ENCODE measurements at regions not wholly inside any gene's neighbourhood (a gene's known extent, or its start where the extent isn't known, plus 50 kb on each side); places are given as distances from the start of the nearest gene placed in this dataset.

DNA sequence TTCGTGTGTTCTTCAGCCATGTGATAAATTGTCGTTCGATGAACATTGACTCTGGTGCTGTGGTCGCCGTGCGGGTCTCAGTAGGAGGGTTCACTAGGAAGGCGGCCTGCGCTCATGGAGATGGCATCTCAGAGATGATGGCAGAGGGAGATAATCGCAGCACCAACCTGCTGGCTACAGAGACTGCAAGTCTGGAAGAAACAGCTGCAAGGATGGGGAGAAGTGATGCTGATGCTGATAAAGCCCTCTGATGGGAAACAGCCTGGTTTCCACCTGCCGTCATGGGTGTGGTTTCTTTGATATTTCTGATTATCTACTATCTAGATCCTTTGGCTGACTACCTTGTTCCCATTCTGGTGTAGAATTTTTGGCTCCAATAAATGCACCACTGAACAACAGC is 130.5 kb upstream of the ANKRD30A start:
- intact Hi-C loops (cut with DNase I) = no loop called here

DNA sequence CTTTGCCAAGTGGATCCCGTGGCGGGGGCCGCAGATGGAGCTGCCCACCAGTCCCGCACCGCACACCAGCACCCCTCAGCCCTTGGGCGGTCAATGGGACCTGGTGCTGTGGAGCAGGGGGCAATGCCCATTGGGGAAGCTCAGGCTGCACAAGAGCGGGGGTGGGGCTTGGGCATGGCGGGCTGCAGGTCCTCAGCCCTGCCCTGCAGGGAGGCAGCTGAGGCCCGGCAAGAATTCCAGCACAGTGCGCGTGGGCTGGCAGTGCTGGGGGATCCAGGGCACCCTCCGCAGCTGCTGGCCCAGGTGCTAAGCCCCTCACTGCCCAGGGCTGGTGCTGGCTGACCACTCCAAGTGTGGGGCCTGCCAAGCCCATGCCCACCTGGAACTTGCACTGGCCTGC is 136.2 kb upstream of the ANKRD30A start:
- WGBS (ENCODE audit: insufficient coverage, low coverage, low lambda C conversion rate, missing lambda C conversion rate) = no CpG with 5 or more reads among the region's 12 CpGs
- intact Hi-C loops (cut with DNase I) = no loop called here

More for the DNA sequence above, 130.5 kb upstream of the ANKRD30A start:
- ATAC-seq (no peak), DNase-seq (no peak)
- Histone ChIP-seq H3K36me3 (no peaks in the 10 kb centered on the region), H3K27me3 (no peaks in the 10 kb centered on the region), H3K9me3 (no peaks in the 10 kb centered on the region), H3K4me1 (no peaks in the 10 kb centered on the region), H3K27ac (no peak overlapping the region), H3K4me3 (no peak overlapping the region)
- WGBS (ENCODE audit: insufficient coverage, low coverage, low lambda C conversion rate, missing lambda C conversion rate) = 81% methylated on average over 9 of the region's 10 CpGs
- no peak for TF ChIP-seq POLR2A (IDR thresholded peaks at IDR 0.05)
- TF ChIP-seq, protein P1, sequence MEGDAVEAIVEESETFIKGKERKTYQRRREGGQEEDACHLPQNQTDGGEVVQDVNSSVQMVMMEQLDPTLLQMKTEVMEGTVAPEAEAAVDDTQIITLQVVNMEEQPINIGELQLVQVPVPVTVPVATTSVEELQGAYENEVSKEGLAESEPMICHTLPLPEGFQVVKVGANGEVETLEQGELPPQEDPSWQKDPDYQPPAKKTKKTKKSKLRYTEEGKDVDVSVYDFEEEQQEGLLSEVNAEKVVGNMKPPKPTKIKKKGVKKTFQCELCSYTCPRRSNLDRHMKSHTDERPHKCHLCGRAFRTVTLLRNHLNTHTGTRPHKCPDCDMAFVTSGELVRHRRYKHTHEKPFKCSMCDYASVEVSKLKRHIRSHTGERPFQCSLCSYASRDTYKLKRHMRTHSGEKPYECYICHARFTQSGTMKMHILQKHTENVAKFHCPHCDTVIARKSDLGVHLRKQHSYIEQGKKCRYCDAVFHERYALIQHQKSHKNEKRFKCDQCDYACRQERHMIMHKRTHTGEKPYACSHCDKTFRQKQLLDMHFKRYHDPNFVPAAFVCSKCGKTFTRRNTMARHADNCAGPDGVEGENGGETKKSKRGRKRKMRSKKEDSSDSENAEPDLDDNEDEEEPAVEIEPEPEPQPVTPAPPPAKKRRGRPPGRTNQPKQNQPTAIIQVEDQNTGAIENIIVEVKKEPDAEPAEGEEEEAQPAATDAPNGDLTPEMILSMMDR (IDR thresholded peaks at IDR 0.05) = no peak

DNA sequence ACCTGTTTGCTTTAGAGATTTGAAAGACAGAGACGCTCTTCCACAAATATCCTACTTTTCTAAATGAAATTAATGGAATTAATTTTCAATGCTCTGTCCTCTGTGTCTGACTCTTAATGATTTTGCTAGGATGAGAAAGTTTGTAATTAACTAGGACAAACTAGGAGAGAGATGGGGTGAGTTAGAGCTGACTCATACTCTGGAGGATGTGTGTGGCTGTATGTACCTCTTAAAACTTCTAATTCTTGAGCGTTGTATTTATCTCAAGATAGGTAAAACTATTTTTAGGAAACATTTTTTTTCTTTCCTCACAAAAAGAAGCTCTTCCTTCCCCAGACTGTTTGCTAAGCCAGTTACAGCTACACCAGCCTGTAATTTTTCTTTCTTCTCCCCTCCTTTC is 178.8 kb upstream of the ANKRD30A start:
- Histone ChIP-seq H3K4me3 (no peak overlapping the region), H3K27ac (no peak overlapping the region), H3K36me3 (no peaks in the 10 kb centered on the region), H3K27me3 (no peaks in the 10 kb centered on the region), H3K4me1 (no peaks in the 10 kb centered on the region), H3K9me3 (no peaks in the 10 kb centered on the region)
- intact Hi-C loops (cut with DNase I) = no loop called here
- DNase-seq (no peak), ATAC-seq (no peak)
- TF ChIP-seq POLR2A (IDR thresholded peaks at IDR 0.05) = no peak
- 42% methylated on average over 2 of the region's 2 CpGs for WGBS (ENCODE audit: insufficient coverage, low coverage, low lambda C conversion rate, missing lambda C conversion rate)

More for the DNA sequence above, 136.2 kb upstream of the ANKRD30A start:
- no peak overlapping the region for H3K27ac ChIP-seq
- no peak overlapping the region for H3K4me3 ChIP-seq
- ATAC-seq (peak in 1 of 4 donors; percentile 18), DNase-seq (no peak)
- no peaks in the 10 kb centered on the region for H3K4me1 ChIP-seq
- H3K36me3 ChIP-seq = no peaks in the 10 kb centered on the region
- no peak for TF ChIP-seq POLR2A (IDR thresholded peaks at IDR 0.05)
- TF ChIP-seq, protein P1 (IDR thresholded peaks at IDR 0.05) = no peak
- no peaks in the 10 kb centered on the region for H3K27me3 ChIP-seq
- H3K9me3 ChIP-seq = no peaks in the 10 kb centered on the region

DNA sequence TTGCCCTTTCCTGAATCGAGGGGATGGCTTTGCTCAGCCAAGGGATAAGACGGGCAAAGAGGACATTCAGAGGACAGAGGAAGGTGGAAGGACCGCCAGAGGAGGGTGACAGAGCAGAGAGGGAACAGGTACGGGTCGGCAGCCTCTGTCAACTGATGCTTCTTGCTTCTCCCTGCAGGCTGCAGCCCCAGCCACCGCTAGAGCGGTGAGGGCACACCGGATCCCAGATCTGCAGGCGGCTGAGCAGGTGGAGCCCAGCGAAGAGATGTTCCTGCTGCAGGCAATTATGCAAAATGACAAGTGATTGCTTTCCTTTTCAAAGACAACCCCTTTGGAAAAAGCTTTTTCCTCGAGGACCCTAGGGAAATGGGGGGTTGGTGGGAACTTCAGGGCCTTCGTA is 181.9 kb upstream of the ANKRD30A start:
- TF ChIP-seq, protein P1 (IDR thresholded peaks at IDR 0.05) = no peak
- no peak for TF ChIP-seq POLR2A (IDR thresholded peaks at IDR 0.05)
- no peak overlapping the region for H3K4me3 ChIP-seq
- 39% methylated on average over 5 of the region's 12 CpGs for WGBS (ENCODE audit: insufficient coverage, low coverage, low lambda C conversion rate, missing lambda C conversion rate)
- no peaks in the 10 kb centered on the region for H3K27me3 ChIP-seq
- H3K27ac ChIP-seq = no peak overlapping the region
- no peaks in the 10 kb centered on the region for H3K36me3 ChIP-seq
- intact Hi-C loops (cut with DNase I) = no loop called here
- H3K4me1 ChIP-seq = no peaks in the 10 kb centered on the region
- ATAC-seq = no peak
- H3K9me3 ChIP-seq = no peaks in the 10 kb centered on the region
- DNase-seq = no peak

DNA sequence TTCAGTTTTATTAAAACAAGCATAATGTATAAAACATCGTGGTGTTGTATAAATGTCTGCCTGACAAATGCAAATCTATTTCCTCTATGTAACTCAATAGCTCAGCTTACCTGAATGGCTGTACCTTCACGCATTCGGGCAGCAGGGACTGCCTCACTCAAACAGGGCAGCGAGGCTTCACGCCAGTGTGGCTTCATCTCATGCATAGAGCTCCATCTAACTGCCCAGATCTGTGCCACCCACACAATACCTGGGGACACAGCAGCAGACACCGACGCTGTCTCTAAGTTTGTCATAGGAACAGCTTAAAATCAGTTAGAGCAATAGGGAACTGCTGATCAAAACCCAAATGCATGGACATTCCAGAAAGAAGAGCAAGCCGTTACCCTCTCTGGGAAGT is 182.8 kb upstream of the ANKRD30A start:
- H3K4me1 ChIP-seq = no peaks in the 10 kb centered on the region
- H3K36me3 ChIP-seq = no peaks in the 10 kb centered on the region
- no peak for DNase-seq
- H3K27ac ChIP-seq = no peak overlapping the region
- H3K27me3 ChIP-seq = no peaks in the 10 kb centered on the region
- no peak overlapping the region for H3K4me3 ChIP-seq
- no peaks in the 10 kb centered on the region for H3K9me3 ChIP-seq
- WGBS (ENCODE audit: insufficient coverage, low coverage, low lambda C conversion rate, missing lambda C conversion rate) = 55% methylated on average over 5 of the region's 8 CpGs
- intact Hi-C loops (cut with DNase I) = no loop called here
- TF ChIP-seq POLR2A (IDR thresholded peaks at IDR 0.05) = no peak
- TF ChIP-seq, protein P1 (IDR thresholded peaks at IDR 0.05) = no peak
- no peak for ATAC-seq

Measured in right lobe of liver (tissue), 6 donors.